HCT116 (cell line): ENCODE measurements at regions not wholly inside any gene's neighbourhood (a gene's known extent, or its start where the extent isn't known, plus 50 kb on each side); places are given as distances from the start of the nearest gene placed in this dataset.

Experiments
- ATAC-seq: fragments of 200-7000 bp; cut with Tn5 transposase; 2 replicates; pipeline ENCODE4 v1.9.1; 2020; ENCODE audit warnings: mild to moderate bottlenecking, moderate library complexity
- BruUV-seq: library from RNA; stranded (reverse); fragments of 400-500 nt; replicated peaks from 2 replicates; lab custom pipeline; 2021; lab: Mats Ljungman, UMichigan
- CTCF ChIA-PET: fragments of 300-600 bp; sonication (Branson Sonifier 250); formaldehyde crosslinking; loops from one replicate; lab custom pipeline; 2021; ENCODE audit warnings: antibody characterized with exemption; lab: Charles Lee
- POLR2A ChIA-PET: fragments of 300-600, 350-600 bp; sonication (Branson Sonifier 250); formaldehyde crosslinking; loops from one replicate; lab custom pipeline; 2021; ENCODE audit warnings: antibody characterized with exemption; lab: Charles Lee
- RAD21 ChIA-PET, 2 experiments: fragments of 300-600 bp; sonication (Branson Sonifier 250); formaldehyde crosslinking; loops; one replicate each; lab custom pipeline; 2023; ENCODE audit warnings: low total read pairs in 2 of 2; ENCODE audit not compliant: uncharacterized antibody in 2 of 2, unreplicated experiment in 2 of 2, low non-redundant PET in 1 of 2; lab: Charles Lee
- DNase-seq: peaks from one replicate; pipeline ENCODE4 v3.0.0-alpha.2; 2010; ENCODE audit warnings: low read depth, low spot score
- H2AFZ ChIP-seq: fragments of 200-600 bp; shearing (Covaris generic), sonication (generic); 2 replicates; pipeline ENCODE4 v1.6.1; 2017; ENCODE audit warnings: low read depth, mixed run types, mixed read lengths, antibody characterized with exemption, low read length; ENCODE audit not compliant: poor library complexity, severe bottlenecking
- H3K27ac ChIP-seq: 2 replicates; pipeline ENCODE4 v1.5.1; 2012; ENCODE audit warnings: low read depth, low read length
- H3K27me3 ChIP-seq: fragments of 200-600 bp; sonication (generic); 2 replicates; pipeline ENCODE4 v1.6.1; 2016; ENCODE audit warnings: mixed run types, low read length, mixed read lengths; ENCODE audit not compliant: insufficient read depth
- H3K36me3 ChIP-seq, 2 experiments: fragments of 200-500 bp in 1 of 2; fragments of 200-600 bp in 1 of 2; sonication (Bioruptor generic) in 1 of 2; sonication (generic) in 1 of 2; 2 replicates each; pipeline versions ENCODE4 v1.5.1 to v1.6.1; 2014 to 2016; ENCODE audit warnings: low read length in 2 of 2, inconsistent platforms in 1 of 2, mixed read lengths in 1 of 2, mixed run types in 1 of 2; ENCODE audit not compliant: insufficient read depth in 2 of 2, control insufficient read depth in 1 of 2
- H3K4me1 ChIP-seq, 2 experiments: fragments of 200-600 bp in 1 of 2; sonication (generic) in 1 of 2; 2 replicates each; pipeline versions ENCODE4 v1.5.1 to v1.6.1; 2012 to 2017; ENCODE audit warnings: low read length in 2 of 2, inconsistent platforms in 1 of 2, mild to moderate bottlenecking in 1 of 2, mixed read lengths in 1 of 2, mixed run types in 1 of 2, moderate library complexity in 1 of 2; ENCODE audit not compliant: insufficient read depth in 2 of 2, control insufficient read depth in 1 of 2
- H3K4me2 ChIP-seq: fragments of 200-600 bp; sonication (generic); 2 replicates; pipeline ENCODE4 v1.6.1; 2017; ENCODE audit warnings: mixed run types, low read length, mixed read lengths
- H3K4me3 ChIP-seq, 2 experiments: fragments of 200-600 bp in 1 of 2; sonication (generic) in 1 of 2; replicated peaks in 1 of 2; 2 replicates each; pipeline ENCODE4 v1.5.1; 2011 to 2016; ENCODE audit warnings: low read length in 2 of 2, control low read depth in 1 of 2, low read depth in 1 of 2, mild to moderate bottlenecking in 1 of 2, mixed read lengths in 1 of 2, mixed run types in 1 of 2
- H3K79me2 ChIP-seq: fragments of 200-600 bp; sonication (generic); 2 replicates; pipeline ENCODE4 v1.6.1; 2017; ENCODE audit warnings: mild to moderate bottlenecking, mixed run types, low read length, moderate library complexity, mixed read lengths; ENCODE audit not compliant: insufficient read depth
- H3K9ac ChIP-seq: fragments of 200-600 bp; sonication (generic); 2 replicates; pipeline ENCODE4 v1.6.1; 2016; ENCODE audit warnings: low read length, mixed read lengths
- H3K9me2 ChIP-seq: fragments of 200-600 bp; sonication (generic), shearing (Covaris generic); 2 replicates; pipeline ENCODE4 v1.6.1; 2017; ENCODE audit warnings: mixed run types, mild to moderate bottlenecking, moderate library complexity; ENCODE audit not compliant: insufficient read depth
- H3K9me3 ChIP-seq, 2 experiments: fragments of 200-500 bp in 1 of 2; fragments of 200-600 bp in 1 of 2; sonication (Bioruptor generic) in 1 of 2; sonication (generic) in 1 of 2; 2 replicates each; pipeline ENCODE4 v1.6.1; 2014 to 2017; ENCODE audit warnings: low read length in 2 of 2, mixed read lengths in 2 of 2, inconsistent platforms in 1 of 2, low read depth in 1 of 2, mild to moderate bottlenecking in 1 of 2, mixed run types in 1 of 2, moderate library complexity in 1 of 2; ENCODE audit not compliant: control insufficient read depth in 1 of 2, insufficient read depth in 1 of 2
- H4K20me1 ChIP-seq: fragments of 200-600 bp; sonication (generic), shearing (Covaris generic); 2 replicates; pipeline ENCODE4 v1.6.1; 2017; ENCODE audit warnings: mixed run types, mild to moderate bottlenecking, moderate library complexity; ENCODE audit not compliant: insufficient read depth
- CBX3 ChIP-seq: IDR thresholded peaks from 2 replicates; pipeline ENCODE4 v1.6.1; 2012; ENCODE audit warnings: low read depth
- CEBPB ChIP-seq: IDR thresholded peaks from 2 replicates; pipeline ENCODE4 v1.6.1; 2012; ENCODE audit warnings: low read depth
- EGR1 ChIP-seq: IDR thresholded peaks from 2 replicates; pipeline ENCODE4 v1.6.1; 2012; ENCODE audit warnings: low read depth
- ELF1 ChIP-seq: IDR thresholded peaks from 2 replicates; pipeline ENCODE4 v1.6.1; 2012; ENCODE audit warnings: low read depth, borderline replicate concordance
- POLR2AphosphoS5 ChIP-seq: IDR thresholded peaks from 2 replicates; pipeline ENCODE4 v1.6.1; 2011; ENCODE audit warnings: mild to moderate bottlenecking, low read depth, low read length, moderate library complexity
- RAD21 ChIP-seq: IDR thresholded peaks from 2 replicates; pipeline ENCODE4 v1.6.1; 2012; ENCODE audit warnings: low read depth, mild to moderate bottlenecking
- SP1 ChIP-seq: IDR thresholded peaks from 2 replicates; pipeline ENCODE4 v1.6.1; 2012; ENCODE audit warnings: low read depth
- SRF ChIP-seq: IDR thresholded peaks from 2 replicates; pipeline ENCODE4 v1.6.1; 2012; ENCODE audit warnings: low read depth
- TCF7L2 ChIP-seq: IDR thresholded peaks from 2 replicates; pipeline ENCODE4 v1.7.0; 2011; ENCODE audit warnings: borderline replicate concordance, inconsistent platforms; ENCODE audit not compliant: insufficient read depth, insufficient read length; ENCODE audit errors: extremely low read depth
- YY1 ChIP-seq: IDR thresholded peaks from 2 replicates; pipeline ENCODE4 v1.6.1; 2011; ENCODE audit warnings: low read length, low read depth, moderate library complexity, mild to moderate bottlenecking; ENCODE audit not compliant: insufficient replicate concordance; ENCODE audit errors: extremely low read depth
- ZNF274 ChIP-seq: fragments of 200-500 bp; sonication (Bioruptor generic); IDR thresholded peaks from 2 replicates; pipeline ENCODE4 v1.6.1; 2014; ENCODE audit warnings: mild to moderate bottlenecking, low read depth, low read length, inconsistent platforms
- intact Hi-C: fragments of 100-400 bp; cut with micrococcal nuclease; formaldehyde crosslinking; loops from 2 replicates; pipeline ENCODE4 v1.10.0; 2022
- TF ChIP-seq, protein P1 (sequence below): IDR thresholded peaks from 2 replicates; pipeline ENCODE4 v1.6.1; 2012
- TF ChIP-seq, protein P2 (sequence below): IDR thresholded peaks from 2 replicates; pipeline ENCODE4 v1.6.1; 2012
- TF ChIP-seq, protein P3 (sequence below), 3 experiments: fragments of 200-600 bp in 1 of 3; sonication (generic) in 1 of 3; IDR thresholded peaks in 2 of 3; conservative IDR thresholded peaks in 1 of 3; 2 replicates each; pipeline ENCODE4 v1.5.1; 2012 to 2017; ENCODE audit warnings: low read depth in 2 of 3, low read length in 2 of 3, antibody characterized with exemption in 1 of 3, borderline replicate concordance in 1 of 3, control low read depth in 1 of 3, mild to moderate bottlenecking in 1 of 3, mixed read lengths in 1 of 3, mixed run types in 1 of 3, moderate library complexity in 1 of 3; ENCODE audit not compliant: insufficient read depth in 1 of 3

DNA sequence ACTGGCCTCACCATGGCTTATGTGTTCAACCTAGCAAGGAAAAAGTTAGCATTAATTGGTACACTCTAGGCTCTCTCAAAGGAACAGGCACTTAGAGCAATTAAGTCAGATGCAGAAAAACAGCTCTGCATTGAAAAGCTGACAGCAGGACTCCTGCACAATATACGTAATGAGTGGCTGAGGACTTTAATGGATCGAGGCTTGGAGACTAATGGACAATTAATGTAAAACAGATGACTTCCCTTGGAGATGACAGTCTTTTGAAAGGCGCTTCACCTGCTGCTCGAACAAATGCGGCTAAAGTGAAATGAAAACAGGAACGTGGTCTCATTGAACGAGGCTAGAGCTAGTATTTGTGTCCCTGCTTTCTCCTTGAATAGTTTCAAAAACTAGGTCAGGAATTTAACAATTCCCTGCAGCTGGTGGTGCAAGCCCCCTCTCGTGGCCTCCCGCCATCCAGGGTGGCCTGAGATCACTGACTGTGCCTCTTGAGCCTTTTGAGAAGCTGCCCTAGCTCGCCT lies 137.1 kb downstream of the ELOVL4 start:
- DNase-seq (no peak), ATAC-seq (no peak)
- TF ChIP-seq CEBPB (no peak), CBX3 (no peak), ELF1 (no peak), ZNF274 (no peak)
- no peaks in the 10 kb centered on the region for H3K9me2 ChIP-seq
- no peak overlapping the region for H3K4me2 ChIP-seq
- ChIA-PET POLR2A (no interaction called here), CTCF (interaction anchor here (0.7 to 2.2 kb wide), 3 partner anchors 32 to 59 kb away, joined by 3 to 6 read pairs (median 4); no protein-coding TSS in a partner anchor), RAD21 (no interaction called here)
- no peak overlapping the region for H2AFZ ChIP-seq
- H3K4me3 ChIP-seq: no peak overlapping the region
- no peaks in the 10 kb centered on the region for H3K36me3 ChIP-seq
- H3K27me3 ChIP-seq: no peaks in the 10 kb centered on the region
- H3K9ac ChIP-seq: no peak overlapping the region
- no peaks in the 10 kb centered on the region for H4K20me1 ChIP-seq
- no peak overlapping the region for H3K27ac ChIP-seq
- intact Hi-C loops: no loop called here
- no TSS peak for BruUV-seq
- peaks cover 0 to 5% of the 10 kb centered on the region in 2 experiments; a peak in 1 of 4 replicates for H3K4me1 ChIP-seq
- H3K79me2 ChIP-seq: no peaks in the 10 kb centered on the region
- H3K9me3 ChIP-seq: no peaks in the 10 kb centered on the region

DNA sequence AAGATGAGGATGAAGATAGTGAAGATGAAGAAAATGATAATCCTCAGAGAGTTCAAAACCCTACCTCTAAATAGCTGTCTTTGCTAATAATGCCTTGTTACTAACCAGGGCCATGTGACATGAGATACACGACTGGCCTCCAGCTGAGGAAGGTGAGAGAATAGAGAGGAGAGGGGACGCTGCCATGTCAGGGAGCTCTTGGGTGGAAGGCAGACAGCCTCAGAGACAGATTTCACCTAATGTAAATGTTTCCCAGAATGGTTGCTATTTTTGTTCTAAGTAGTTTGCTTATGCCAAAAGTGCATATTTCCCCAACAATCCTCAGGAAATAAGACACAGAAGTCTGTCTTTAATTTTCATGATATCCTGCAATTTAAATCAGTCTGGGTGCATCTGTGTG lies 138.4 kb downstream of the ELOVL4 start:
- ATAC-seq: no peak

More for the DNA sequence above, 138.4 kb downstream of the ELOVL4 start:
- Histone ChIP-seq H3K9me2 (no peaks in the 10 kb centered on the region), H2AFZ (no peak overlapping the region), H3K9me3 (no peaks in the 10 kb centered on the region), H3K9ac (no peak overlapping the region), H3K4me2 (no peak overlapping the region), H3K27me3 (no peaks in the 10 kb centered on the region), H3K27ac (no peak overlapping the region), H3K36me3 (no peaks in the 10 kb centered on the region), H3K4me3 (no peak overlapping the region), H3K4me1 (peaks cover 0 to 5% of the 10 kb centered on the region in 2 experiments; a peak in 1 of 4 replicates), H4K20me1 (no peaks in the 10 kb centered on the region), H3K79me2 (no peaks in the 10 kb centered on the region)
- CTCF ChIA-PET: no interaction called here
- intact Hi-C loops: no loop called here
- POLR2A ChIA-PET: no interaction called here
- RAD21 ChIA-PET: no interaction called here
- DNase-seq: no peak
- TF ChIP-seq TCF7L2: no peak
- TF ChIP-seq, protein P1, sequence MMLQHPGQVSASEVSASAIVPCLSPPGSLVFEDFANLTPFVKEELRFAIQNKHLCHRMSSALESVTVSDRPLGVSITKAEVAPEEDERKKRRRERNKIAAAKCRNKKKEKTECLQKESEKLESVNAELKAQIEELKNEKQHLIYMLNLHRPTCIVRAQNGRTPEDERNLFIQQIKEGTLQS: no peak
- no peak for TF ChIP-seq POLR2AphosphoS5
- TF ChIP-seq EGR1: no peak
- TF ChIP-seq ZNF274: no peak
- TF ChIP-seq RAD21: no peak
- TF ChIP-seq SP1: no peak
- no peak for TF ChIP-seq YY1
- TF ChIP-seq, protein P2, sequence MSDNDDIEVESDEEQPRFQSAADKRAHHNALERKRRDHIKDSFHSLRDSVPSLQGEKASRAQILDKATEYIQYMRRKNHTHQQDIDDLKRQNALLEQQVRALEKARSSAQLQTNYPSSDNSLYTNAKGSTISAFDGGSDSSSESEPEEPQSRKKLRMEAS: no peak
- TF ChIP-seq SRF: no peak
- TF ChIP-seq, protein P3, sequence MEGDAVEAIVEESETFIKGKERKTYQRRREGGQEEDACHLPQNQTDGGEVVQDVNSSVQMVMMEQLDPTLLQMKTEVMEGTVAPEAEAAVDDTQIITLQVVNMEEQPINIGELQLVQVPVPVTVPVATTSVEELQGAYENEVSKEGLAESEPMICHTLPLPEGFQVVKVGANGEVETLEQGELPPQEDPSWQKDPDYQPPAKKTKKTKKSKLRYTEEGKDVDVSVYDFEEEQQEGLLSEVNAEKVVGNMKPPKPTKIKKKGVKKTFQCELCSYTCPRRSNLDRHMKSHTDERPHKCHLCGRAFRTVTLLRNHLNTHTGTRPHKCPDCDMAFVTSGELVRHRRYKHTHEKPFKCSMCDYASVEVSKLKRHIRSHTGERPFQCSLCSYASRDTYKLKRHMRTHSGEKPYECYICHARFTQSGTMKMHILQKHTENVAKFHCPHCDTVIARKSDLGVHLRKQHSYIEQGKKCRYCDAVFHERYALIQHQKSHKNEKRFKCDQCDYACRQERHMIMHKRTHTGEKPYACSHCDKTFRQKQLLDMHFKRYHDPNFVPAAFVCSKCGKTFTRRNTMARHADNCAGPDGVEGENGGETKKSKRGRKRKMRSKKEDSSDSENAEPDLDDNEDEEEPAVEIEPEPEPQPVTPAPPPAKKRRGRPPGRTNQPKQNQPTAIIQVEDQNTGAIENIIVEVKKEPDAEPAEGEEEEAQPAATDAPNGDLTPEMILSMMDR (IDR thresholded peaks at IDR 0.05 in 2 of 3, conservative IDR thresholded peaks at IDR 0.05 in 1 of 3; ENCODE audit: borderline replicate concordance in 1 of 3, insufficient read depth in 1 of 3, low read depth in 2 of 3, low read length in 2 of 3): no peak
- TF ChIP-seq ELF1: no peak
- BruUV-seq: no TSS peak
